HCT116 (cell line): ENCODE measurements at regions not wholly inside any gene's neighbourhood (a gene's known extent, or its start where the extent isn't known, plus 50 kb on each side); places are given as distances from the start of the nearest gene placed in this dataset.

Source experiments
- ATAC-seq: fragments of 200-7000 bp; cut with Tn5 transposase; 2 replicates; pipeline ENCODE4 v1.9.1; 2020; ENCODE audit warnings: mild to moderate bottlenecking, moderate library complexity
- BruUV-seq: library from RNA; stranded (reverse); fragments of 400-500 nt; replicated peaks from 2 replicates; lab custom pipeline; 2021; lab: Mats Ljungman, UMichigan
- CTCF ChIA-PET: fragments of 300-600 bp; sonication (Branson Sonifier 250); formaldehyde crosslinking; loops from one replicate; lab custom pipeline; 2021; ENCODE audit warnings: antibody characterized with exemption; lab: Charles Lee
- POLR2A ChIA-PET: fragments of 300-600, 350-600 bp; sonication (Branson Sonifier 250); formaldehyde crosslinking; loops from one replicate; lab custom pipeline; 2021; ENCODE audit warnings: antibody characterized with exemption; lab: Charles Lee
- RAD21 ChIA-PET, 2 experiments: fragments of 300-600 bp; sonication (Branson Sonifier 250); formaldehyde crosslinking; loops; one replicate each; lab custom pipeline; 2023; ENCODE audit warnings: low total read pairs in 2 of 2; ENCODE audit not compliant: uncharacterized antibody in 2 of 2, unreplicated experiment in 2 of 2, low non-redundant PET in 1 of 2; lab: Charles Lee
- DNase-seq: peaks from one replicate; pipeline ENCODE4 v3.0.0-alpha.2; 2010; ENCODE audit warnings: low read depth, low spot score
- H2AFZ ChIP-seq: fragments of 200-600 bp; shearing (Covaris generic), sonication (generic); 2 replicates; pipeline ENCODE4 v1.6.1; 2017; ENCODE audit warnings: low read depth, mixed run types, mixed read lengths, antibody characterized with exemption, low read length; ENCODE audit not compliant: poor library complexity, severe bottlenecking
- H3K27ac ChIP-seq: 2 replicates; pipeline ENCODE4 v1.5.1; 2012; ENCODE audit warnings: low read depth, low read length
- H3K27me3 ChIP-seq: fragments of 200-600 bp; sonication (generic); 2 replicates; pipeline ENCODE4 v1.6.1; 2016; ENCODE audit warnings: mixed run types, low read length, mixed read lengths; ENCODE audit not compliant: insufficient read depth
- H3K36me3 ChIP-seq, 2 experiments: fragments of 200-500 bp in 1 of 2; fragments of 200-600 bp in 1 of 2; sonication (Bioruptor generic) in 1 of 2; sonication (generic) in 1 of 2; 2 replicates each; pipeline versions ENCODE4 v1.5.1 to v1.6.1; 2014 to 2016; ENCODE audit warnings: low read length in 2 of 2, inconsistent platforms in 1 of 2, mixed read lengths in 1 of 2, mixed run types in 1 of 2; ENCODE audit not compliant: insufficient read depth in 2 of 2, control insufficient read depth in 1 of 2
- H3K4me1 ChIP-seq, 2 experiments: fragments of 200-600 bp in 1 of 2; sonication (generic) in 1 of 2; 2 replicates each; pipeline versions ENCODE4 v1.5.1 to v1.6.1; 2012 to 2017; ENCODE audit warnings: low read length in 2 of 2, inconsistent platforms in 1 of 2, mild to moderate bottlenecking in 1 of 2, mixed read lengths in 1 of 2, mixed run types in 1 of 2, moderate library complexity in 1 of 2; ENCODE audit not compliant: insufficient read depth in 2 of 2, control insufficient read depth in 1 of 2
- H3K4me2 ChIP-seq: fragments of 200-600 bp; sonication (generic); 2 replicates; pipeline ENCODE4 v1.6.1; 2017; ENCODE audit warnings: mixed run types, low read length, mixed read lengths
- H3K4me3 ChIP-seq, 2 experiments: fragments of 200-600 bp in 1 of 2; sonication (generic) in 1 of 2; replicated peaks in 1 of 2; 2 replicates each; pipeline ENCODE4 v1.5.1; 2011 to 2016; ENCODE audit warnings: low read length in 2 of 2, control low read depth in 1 of 2, low read depth in 1 of 2, mild to moderate bottlenecking in 1 of 2, mixed read lengths in 1 of 2, mixed run types in 1 of 2
- H3K79me2 ChIP-seq: fragments of 200-600 bp; sonication (generic); 2 replicates; pipeline ENCODE4 v1.6.1; 2017; ENCODE audit warnings: mild to moderate bottlenecking, mixed run types, low read length, moderate library complexity, mixed read lengths; ENCODE audit not compliant: insufficient read depth
- H3K9ac ChIP-seq: fragments of 200-600 bp; sonication (generic); 2 replicates; pipeline ENCODE4 v1.6.1; 2016; ENCODE audit warnings: low read length, mixed read lengths
- H3K9me2 ChIP-seq: fragments of 200-600 bp; sonication (generic), shearing (Covaris generic); 2 replicates; pipeline ENCODE4 v1.6.1; 2017; ENCODE audit warnings: mixed run types, mild to moderate bottlenecking, moderate library complexity; ENCODE audit not compliant: insufficient read depth
- H3K9me3 ChIP-seq, 2 experiments: fragments of 200-500 bp in 1 of 2; fragments of 200-600 bp in 1 of 2; sonication (Bioruptor generic) in 1 of 2; sonication (generic) in 1 of 2; 2 replicates each; pipeline ENCODE4 v1.6.1; 2014 to 2017; ENCODE audit warnings: low read length in 2 of 2, mixed read lengths in 2 of 2, inconsistent platforms in 1 of 2, low read depth in 1 of 2, mild to moderate bottlenecking in 1 of 2, mixed run types in 1 of 2, moderate library complexity in 1 of 2; ENCODE audit not compliant: control insufficient read depth in 1 of 2, insufficient read depth in 1 of 2
- H4K20me1 ChIP-seq: fragments of 200-600 bp; sonication (generic), shearing (Covaris generic); 2 replicates; pipeline ENCODE4 v1.6.1; 2017; ENCODE audit warnings: mixed run types, mild to moderate bottlenecking, moderate library complexity; ENCODE audit not compliant: insufficient read depth
- CBX3 ChIP-seq: IDR thresholded peaks from 2 replicates; pipeline ENCODE4 v1.6.1; 2012; ENCODE audit warnings: low read depth
- CEBPB ChIP-seq: IDR thresholded peaks from 2 replicates; pipeline ENCODE4 v1.6.1; 2012; ENCODE audit warnings: low read depth
- CTCF ChIP-seq, 3 experiments: fragments of 200-600 bp in 1 of 3; sonication (generic) in 1 of 3; IDR thresholded peaks in 2 of 3; conservative IDR thresholded peaks in 1 of 3; 2 replicates each; pipeline ENCODE4 v1.5.1; 2012 to 2017; ENCODE audit warnings: low read depth in 2 of 3, low read length in 2 of 3, antibody characterized with exemption in 1 of 3, borderline replicate concordance in 1 of 3, control low read depth in 1 of 3, mild to moderate bottlenecking in 1 of 3, mixed read lengths in 1 of 3, mixed run types in 1 of 3, moderate library complexity in 1 of 3; ENCODE audit not compliant: insufficient read depth in 1 of 3
- EZH2 ChIP-seq: fragments of 200-600 bp; sonication (generic); IDR thresholded peaks from 2 replicates; pipeline ENCODE4 v1.6.1; 2017; ENCODE audit warnings: antibody characterized with exemption, mixed run types
- RAD21 ChIP-seq: IDR thresholded peaks from 2 replicates; pipeline ENCODE4 v1.6.1; 2012; ENCODE audit warnings: low read depth, mild to moderate bottlenecking
- REST ChIP-seq: IDR thresholded peaks from 2 replicates; pipeline ENCODE4 v1.6.1; 2012; ENCODE audit warnings: low read depth
- SIN3A ChIP-seq: IDR thresholded peaks from 2 replicates; pipeline ENCODE4 v1.6.1; 2012; ENCODE audit warnings: low read depth
- SP1 ChIP-seq: IDR thresholded peaks from 2 replicates; pipeline ENCODE4 v1.6.1; 2012; ENCODE audit warnings: low read depth
- SRF ChIP-seq: IDR thresholded peaks from 2 replicates; pipeline ENCODE4 v1.6.1; 2012; ENCODE audit warnings: low read depth
- TCF7L2 ChIP-seq: IDR thresholded peaks from 2 replicates; pipeline ENCODE4 v1.7.0; 2011; ENCODE audit warnings: borderline replicate concordance, inconsistent platforms; ENCODE audit not compliant: insufficient read depth, insufficient read length; ENCODE audit errors: extremely low read depth
- ZBTB33 ChIP-seq: IDR thresholded peaks from 2 replicates; pipeline ENCODE4 v1.6.1; 2011; ENCODE audit warnings: mild to moderate bottlenecking, low read length, moderate library complexity; ENCODE audit not compliant: insufficient replicate concordance; ENCODE audit errors: extremely low read depth
- ZFX ChIP-seq: fragments of 450-650 bp; IDR thresholded peaks from 2 replicates; pipeline ENCODE4 v1.6.1; 2017
- intact Hi-C: fragments of 100-400 bp; cut with micrococcal nuclease; formaldehyde crosslinking; loops from 2 replicates; pipeline ENCODE4 v1.10.0; 2022

DNA sequence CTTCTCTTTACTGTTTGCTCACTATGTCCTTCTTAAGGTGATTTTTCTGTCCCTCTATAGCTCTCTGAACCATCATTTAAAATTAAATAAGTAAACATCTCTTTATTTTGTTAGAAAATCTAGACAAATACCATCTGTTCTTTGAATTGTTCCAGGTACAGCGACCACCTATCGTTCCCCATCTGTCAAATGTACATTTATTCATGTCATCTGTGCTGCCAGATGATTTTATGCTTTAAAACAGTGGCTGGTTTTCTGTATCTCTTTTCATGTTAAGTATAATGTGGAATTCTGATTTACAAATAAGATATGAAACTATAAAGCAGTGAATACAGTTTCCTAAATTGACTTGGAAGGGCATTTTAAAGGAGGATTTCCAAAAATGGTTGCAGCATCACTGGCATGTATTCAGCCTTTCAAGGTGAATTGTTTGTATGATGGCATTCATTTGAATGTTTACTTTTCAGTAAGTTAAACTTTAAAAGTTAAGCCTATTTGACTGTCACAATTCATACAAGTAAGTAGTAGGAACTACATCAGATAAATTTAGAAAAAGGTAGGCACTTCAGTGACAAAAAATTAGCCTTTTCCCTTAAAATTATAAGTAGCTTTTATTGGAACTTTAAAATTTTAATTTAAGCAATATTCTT is 92.6 kb upstream of the CLVS2 start:
- no peak overlapping the region for H3K9ac ChIP-seq
- RAD21 ChIA-PET: no interaction called here
- H3K4me3 ChIP-seq: no peak overlapping the region
- H3K79me2 ChIP-seq: no peaks in the 10 kb centered on the region
- BruUV-seq: no TSS peak
- ATAC-seq: no peak
- H3K9me3 ChIP-seq: no peaks in the 10 kb centered on the region
- H2AFZ ChIP-seq: no peak overlapping the region
- H3K9me2 ChIP-seq: no peaks in the 10 kb centered on the region
- no peak overlapping the region for H3K4me2 ChIP-seq
- intact Hi-C loops: no loop called here
- CTCF ChIA-PET: no interaction called here
- TF ChIP-seq TCF7L2: no peak
- TF ChIP-seq CTCF (IDR thresholded peaks at IDR 0.05 in 2 of 3, conservative IDR thresholded peaks at IDR 0.05 in 1 of 3; ENCODE audit: borderline replicate concordance in 1 of 3, insufficient read depth in 1 of 3, low read depth in 2 of 3, low read length in 2 of 3): no peak
- no peak for TF ChIP-seq SP1
- TF ChIP-seq SIN3A: no peak
- TF ChIP-seq CBX3: no peak
- TF ChIP-seq REST: no peak
- TF ChIP-seq SRF: no peak
- no peak for TF ChIP-seq CEBPB
- TF ChIP-seq EZH2: no peak
- TF ChIP-seq RAD21: no peak
- TF ChIP-seq ZFX: no peak
- TF ChIP-seq ZBTB33: no peak
- H3K27me3 ChIP-seq: peaks cover 31% of the 10 kb centered on the region
- H3K27ac ChIP-seq: no peak overlapping the region
- no peaks in the 10 kb centered on the region for H3K36me3 ChIP-seq
- POLR2A ChIA-PET: no interaction called here
- H4K20me1 ChIP-seq: no peaks in the 10 kb centered on the region
- no peaks in the 10 kb centered on the region for H3K4me1 ChIP-seq
- DNase-seq: no peak
